Mucosa of descending colon (tissue), 3 donors: ENCODE measurements at regions not wholly inside any gene's neighbourhood (a gene's known extent, or its start where the extent isn't known, plus 50 kb on each side); places are given as distances from the start of the nearest gene placed in this dataset.

Source experiments
- ATAC-seq: fragments of 200-7000 bp; cut with Tn5 transposase; one replicate; pipeline ENCODE4 v1.9.1; 2020; ENCODE audit warnings: mild to moderate bottlenecking, moderate library complexity
- DNase-seq, 3 donors: peaks; one replicate each; pipeline ENCODE4 v3.0.0-alpha.2; 2020
- H3K36me3 ChIP-seq: fragments of 200-600 bp; one replicate; pipeline ENCODE4 v1.8.0; 2021; ENCODE audit warnings: low read depth, mild to moderate bottlenecking
- H3K4me1 ChIP-seq: fragments of 200-600 bp; one replicate; pipeline ENCODE4 v1.8.0; 2021; ENCODE audit warnings: low read depth, mild to moderate bottlenecking
- H3K4me3 ChIP-seq: fragments of 200-600 bp; one replicate; pipeline ENCODE4 v1.8.0; 2021; ENCODE audit warnings: mild to moderate bottlenecking
- H3K9me3 ChIP-seq: fragments of 200-600 bp; one replicate; pipeline ENCODE4 v1.8.0; 2021; ENCODE audit warnings: mild to moderate bottlenecking
- CTCF ChIP-seq: fragments of 200-600 bp; IDR thresholded peaks from one replicate; pipeline ENCODE4 v1.8.0; 2022; ENCODE audit warnings: antibody characterized with exemption, mild to moderate bottlenecking
- intact Hi-C, 2 donors: fragments of 100-400 bp; cut with DNase I in 1 of 2; cut with micrococcal nuclease in 1 of 2; formaldehyde crosslinking; loops; one replicate each; pipeline versions ENCODE4 v1.11.0 to v1.11.1; 2022; cut with DNase I, micrococcal nuclease
- donor health status: DM: no; HTN: no; CAD: no; lungs with moderate emphysema.
- donor health status: DM: no; HTN: no; CAD: no.
- donor health status: DM: no; HTN: yes; CAD: no.

GRCh38 chr9:78563269-78563668, 266.3 kb downstream of the PSAT1 start:
- no peak overlapping the region for H3K4me3 ChIP-seq
- ATAC-seq = no peak
- H3K4me1 ChIP-seq = no peaks in the 10 kb centered on the region
- intact Hi-C loops = no loop called here
- no peaks in the 10 kb centered on the region for H3K9me3 ChIP-seq
- TF ChIP-seq CTCF = no peak
- no peak for DNase-seq
- no peaks in the 10 kb centered on the region for H3K36me3 ChIP-seq

GRCh38 chr9:78565481-78565880, 268.6 kb downstream of the PSAT1 start:
- intact Hi-C loops = no loop called here
- H3K4me3 ChIP-seq = no peak overlapping the region
- DNase-seq (no peak), ATAC-seq (no peak)
- no peak for TF ChIP-seq CTCF
- H3K9me3 ChIP-seq = no peaks in the 10 kb centered on the region
- no peaks in the 10 kb centered on the region for H3K36me3 ChIP-seq
- H3K4me1 ChIP-seq = no peaks in the 10 kb centered on the region

GRCh38 chr9:78566521-78566920, 269.6 kb downstream of the PSAT1 start:
- ATAC-seq (no peak), DNase-seq (no peak)
- Histone ChIP-seq H3K9me3 (no peaks in the 10 kb centered on the region), H3K4me3 (no peak overlapping the region), H3K4me1 (no peaks in the 10 kb centered on the region), H3K36me3 (no peaks in the 10 kb centered on the region)
- no peak for TF ChIP-seq CTCF
- intact Hi-C loops = no loop called here

GRCh38 chr9:78566948-78567675, 270.2 kb downstream of the PSAT1 start:
- TF ChIP-seq CTCF = no peak
- Histone ChIP-seq H3K4me1 (no peaks in the 10 kb centered on the region), H3K9me3 (no peaks in the 10 kb centered on the region), H3K4me3 (no peak overlapping the region), H3K36me3 (no peaks in the 10 kb centered on the region)
- no peak for DNase-seq
- no peak for ATAC-seq
- intact Hi-C loops = no loop called here

GRCh38 chr9:78567693-78568092, 270.8 kb downstream of the PSAT1 start:
- DNase-seq (no peak), ATAC-seq (no peak)
- Histone ChIP-seq H3K36me3 (no peaks in the 10 kb centered on the region), H3K4me3 (no peak overlapping the region), H3K4me1 (no peaks in the 10 kb centered on the region), H3K9me3 (no peaks in the 10 kb centered on the region)
- no peak for TF ChIP-seq CTCF
- intact Hi-C loops = no loop called here

- H3K9me3 ChIP-seq = no peaks in the 10 kb centered on the region
- no peak overlapping the region for H3K4me3 ChIP-seq
- H3K36me3 ChIP-seq = no peaks in the 10 kb centered on the region
- no peaks in the 10 kb centered on the region for H3K4me1 ChIP-seq
- ATAC-seq (no peak), DNase-seq (no peak)
- intact Hi-C loops = no loop called here
- TF ChIP-seq CTCF = no peak
Observed at GRCh38 chr9:78568774-78569173, 271.8 kb downstream of the PSAT1 start.
